ENCODE measurements at regions not wholly inside any gene's neighbourhood (a gene's known extent, or its start where the extent isn't known, plus 50 kb on each side); places are given as distances from the start of the nearest gene placed in this dataset.
"Not testable (repeated sequence)": the region's sequence is repeated elsewhere in the genome, so short reads cannot be mapped to it uniquely, and the experiment has no call there.

- not testable (repeated sequence) for DNase-seq (ENCODE audit: low read depth, low spot score)
These were observed 1218.8 kb downstream of the GATA3 start for GRCh38 chr10:9273126-9273833.

GRCh38 chr10:9274206-9274755 lies 1219.8 kb downstream of the GATA3 start:
- DNase-seq (ENCODE audit: low read depth, low spot score): no peak

DNA sequence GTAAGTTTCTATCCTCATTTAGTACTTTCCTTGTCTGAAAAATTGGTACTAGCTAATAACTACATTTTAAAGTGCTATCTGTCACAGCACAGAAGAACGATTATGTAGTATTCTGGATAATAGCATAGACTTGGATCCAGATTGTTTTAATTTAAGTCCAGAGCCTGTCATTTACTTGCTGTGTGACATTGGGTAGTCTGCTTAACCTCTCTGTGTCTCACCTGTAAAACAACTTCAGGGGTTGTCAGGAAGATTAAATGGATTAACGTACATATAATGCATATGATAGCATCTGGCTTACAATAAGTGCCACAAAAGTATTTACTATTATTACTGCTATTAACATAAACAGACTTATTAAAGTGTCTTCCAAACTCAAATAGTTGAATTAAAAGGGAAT lies 1221.4 kb downstream of the GATA3 start:
- DNase-seq (ENCODE audit: low read depth, low spot score): no peak

GRCh38 chr10:9285690-9286089 lies 1231.2 kb downstream of the GATA3 start:
- DNase-seq (ENCODE audit: low read depth, low spot score): no peak

DNA sequence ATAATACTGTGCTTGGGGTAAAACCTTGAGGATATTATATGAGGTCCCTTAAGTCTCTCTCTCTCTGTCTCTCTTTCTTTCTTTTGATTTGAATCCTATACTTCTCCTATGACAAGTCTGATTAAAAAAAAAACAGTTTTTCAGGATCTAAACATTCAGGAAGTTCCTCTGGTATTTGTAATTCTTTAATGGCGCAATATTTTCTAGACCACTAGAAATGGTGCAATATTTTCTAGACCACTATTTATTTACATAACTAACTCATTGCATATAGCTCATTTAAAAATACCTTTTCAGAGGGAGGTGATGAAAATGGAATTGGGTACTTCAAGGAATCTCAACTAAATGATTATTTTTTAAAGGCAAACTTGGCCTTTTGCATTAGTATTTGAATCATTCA lies 1235.3 kb downstream of the GATA3 start:
- no peak for DNase-seq (ENCODE audit: low read depth, low spot score)

GRCh38 chr10:9291081-9291480 lies 1236.6 kb downstream of the GATA3 start:
- no peak for DNase-seq (ENCODE audit: low read depth, low spot score)

DNA sequence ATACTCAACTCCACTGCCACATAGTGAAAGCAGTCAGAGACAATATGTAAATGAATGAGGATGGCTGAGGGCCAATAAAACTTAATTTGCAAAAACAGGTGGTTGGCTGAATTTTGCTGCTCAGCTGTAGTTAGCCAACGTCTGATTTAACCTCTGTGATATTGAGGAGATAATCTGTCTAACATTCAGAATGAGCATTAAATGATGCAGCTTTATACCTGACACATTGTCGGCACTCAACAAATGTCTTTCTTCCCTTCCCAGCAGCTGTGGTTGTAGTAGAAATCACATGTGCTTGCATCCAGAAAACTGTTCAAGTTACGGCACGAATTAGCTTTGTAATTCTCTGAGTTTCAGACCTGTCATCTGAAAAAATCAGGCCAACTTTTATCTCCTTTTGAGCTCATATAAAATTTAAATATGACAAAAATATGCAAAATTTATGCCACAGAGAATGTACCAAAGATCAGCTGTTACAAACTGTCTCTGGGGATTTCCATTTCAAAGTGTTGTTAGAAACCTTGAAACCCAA lies 1239.7 kb downstream of the GATA3 start:
- no peak for DNase-seq (ENCODE audit: low read depth, low spot score)

DNA sequence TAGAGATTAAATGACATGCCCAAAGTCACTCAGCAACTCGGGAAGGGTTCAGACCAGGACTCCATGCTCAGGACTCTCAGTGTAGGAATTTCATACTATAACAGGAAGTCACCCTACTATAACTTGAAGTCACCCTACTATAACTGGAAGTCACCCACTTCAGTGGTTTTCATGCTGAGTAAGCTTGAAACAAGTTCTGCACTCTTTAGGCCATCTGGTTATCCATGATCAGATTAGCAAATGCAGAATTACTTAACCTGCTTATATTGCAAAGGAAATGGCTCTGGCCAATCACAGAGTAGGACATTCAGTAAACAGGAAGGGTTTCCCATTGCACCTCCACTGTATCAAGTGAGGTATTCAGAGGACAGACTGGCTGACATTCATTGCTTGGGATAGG lies 1240.4 kb downstream of the GATA3 start:
- no peak for DNase-seq (ENCODE audit: low read depth, low spot score)

DNA sequence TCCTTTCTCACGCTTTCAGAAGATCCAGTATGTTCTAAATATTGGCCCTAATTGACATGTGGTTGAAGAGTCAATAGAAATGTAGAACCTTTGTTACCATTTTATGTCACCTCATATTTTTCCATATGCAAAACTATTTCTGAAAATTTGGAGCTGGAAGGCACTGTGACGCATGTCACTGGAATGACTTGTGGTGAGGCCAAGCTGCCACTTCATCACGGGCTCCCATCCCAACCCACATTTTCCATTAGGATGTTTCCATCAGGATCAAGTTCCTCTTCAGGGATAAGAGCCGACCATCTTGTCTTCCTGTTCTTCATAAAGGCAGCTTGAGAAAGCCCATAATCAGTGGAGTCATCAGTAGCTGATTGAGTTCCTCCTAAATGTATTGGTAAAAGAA lies 1241.7 kb downstream of the GATA3 start:
- DNase-seq (ENCODE audit: low read depth, low spot score): no peak

DNA sequence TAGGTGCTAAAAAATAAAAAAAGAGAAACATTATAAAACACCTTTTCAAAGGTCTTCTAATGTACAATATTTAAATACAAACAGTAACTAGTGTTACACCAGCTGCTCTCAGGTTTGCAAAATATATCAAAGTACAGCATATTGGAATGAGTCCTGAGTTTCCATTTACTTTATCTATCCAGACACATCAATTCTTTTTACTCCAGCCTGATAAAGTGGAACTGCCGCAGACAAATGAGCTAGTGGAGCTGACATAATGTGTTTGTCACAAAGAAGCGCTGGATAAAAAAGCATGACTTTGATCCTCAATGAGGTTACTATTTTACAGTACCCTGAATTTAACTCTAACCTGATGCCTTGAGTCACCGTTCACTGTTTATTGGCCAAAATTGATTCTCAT lies 1243.1 kb downstream of the GATA3 start:
- no peak for DNase-seq (ENCODE audit: low read depth, low spot score)

GRCh38 chr10:9299966-9300365 lies 1245.5 kb downstream of the GATA3 start:
- DNase-seq (ENCODE audit: low read depth, low spot score): no peak

DNA sequence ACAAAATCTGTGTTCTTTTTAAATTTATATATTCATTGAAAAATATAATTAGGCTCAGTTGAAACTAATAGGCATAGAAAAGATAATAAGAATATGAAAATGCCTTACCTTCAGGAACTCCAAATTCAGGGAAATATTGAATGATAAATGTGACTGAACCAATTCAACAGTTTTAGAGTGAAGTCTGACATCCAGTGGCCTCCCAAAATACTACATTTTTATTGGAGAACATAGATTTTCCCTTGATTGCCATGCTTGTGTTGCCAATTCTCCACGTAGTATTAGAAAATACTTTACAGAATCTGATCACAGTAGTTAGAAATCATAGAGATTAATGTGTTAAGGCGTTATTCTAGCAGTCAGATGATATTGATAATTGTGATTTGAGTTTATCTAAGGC lies 1246.7 kb downstream of the GATA3 start:
- DNase-seq (ENCODE audit: low read depth, low spot score): no peak

DNA sequence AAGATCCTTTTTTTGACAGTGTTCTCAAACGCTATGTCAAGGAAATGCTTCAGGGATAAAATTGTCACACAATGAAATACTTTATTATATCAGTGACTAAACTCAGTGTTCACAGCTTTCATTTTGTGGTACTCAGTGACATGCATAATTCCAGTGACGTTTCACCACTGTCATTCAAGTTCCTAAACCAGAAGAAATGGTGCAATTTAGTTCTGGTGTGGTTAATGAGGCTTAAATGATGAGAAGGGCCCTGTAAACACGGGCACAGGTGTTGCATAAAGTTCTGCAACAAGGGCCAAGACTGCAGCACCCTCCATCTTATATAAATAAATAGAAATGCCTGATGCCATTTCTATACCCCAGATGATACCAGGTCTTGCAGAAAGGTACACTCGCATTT lies 1247.1 kb downstream of the GATA3 start:
- no peak for DNase-seq (ENCODE audit: low read depth, low spot score)

- no peak for DNase-seq (ENCODE audit: low read depth, low spot score)
These were observed 1247.8 kb downstream of the GATA3 start for GRCh38 chr10:9302140-9302746.

- no peak for DNase-seq (ENCODE audit: low read depth, low spot score)
These were observed 1250.6 kb downstream of the GATA3 start for GRCh38 chr10:9305018-9305655.

GRCh38 chr10:9311702-9312499 lies 1257.4 kb downstream of the GATA3 start:
- DNase-seq (ENCODE audit: low read depth, low spot score): no peak

GRCh38 chr10:9315292-9315691 lies 1260.8 kb downstream of the GATA3 start:
- DNase-seq (ENCODE audit: low read depth, low spot score): no peak

- DNase-seq (ENCODE audit: low read depth, low spot score): no peak
These were observed 1277.1 kb downstream of the GATA3 start for GRCh38 chr10:9331583-9332008.

DNA sequence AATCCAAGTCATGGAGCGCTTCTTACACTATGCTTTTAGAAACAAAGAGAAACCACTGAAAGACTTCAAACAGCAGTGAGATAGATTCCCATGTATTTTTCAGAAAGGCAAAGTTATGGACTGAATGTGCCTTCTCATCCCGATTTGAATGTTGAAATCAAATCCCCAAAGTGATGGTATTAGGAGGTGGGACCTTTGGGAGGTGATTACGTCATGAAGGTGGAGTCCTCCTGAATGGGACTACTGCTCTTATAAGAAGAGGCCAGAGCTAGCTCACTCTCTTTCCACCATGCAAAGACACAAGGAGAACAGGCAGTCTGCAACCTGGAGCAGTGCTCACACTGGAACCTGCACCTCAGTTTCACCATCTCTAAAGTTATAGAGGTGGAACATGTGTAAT lies 1279.8 kb downstream of the GATA3 start:
- DNase-seq (ENCODE audit: low read depth, low spot score): no peak

DNA sequence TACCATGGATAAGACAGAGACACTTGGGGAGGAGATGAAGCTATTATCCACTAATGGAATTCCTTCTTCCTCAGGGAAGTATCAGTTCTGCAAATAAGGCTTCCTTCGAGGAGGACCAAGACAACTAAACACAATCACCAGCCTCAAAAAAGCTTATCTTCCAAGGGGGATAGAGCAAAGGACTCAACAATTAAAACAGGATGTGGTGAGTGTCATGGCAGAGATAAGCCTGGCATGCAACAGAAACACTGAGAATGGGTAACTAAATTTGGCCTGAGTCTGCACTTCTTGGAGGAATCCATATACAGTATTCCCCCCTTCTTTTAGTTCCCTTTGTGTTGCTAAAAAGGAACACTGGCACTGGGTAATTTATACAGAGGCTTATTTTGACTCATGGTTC lies 1285.2 kb downstream of the GATA3 start:
- DNase-seq (ENCODE audit: low read depth, low spot score): no peak

DNA sequence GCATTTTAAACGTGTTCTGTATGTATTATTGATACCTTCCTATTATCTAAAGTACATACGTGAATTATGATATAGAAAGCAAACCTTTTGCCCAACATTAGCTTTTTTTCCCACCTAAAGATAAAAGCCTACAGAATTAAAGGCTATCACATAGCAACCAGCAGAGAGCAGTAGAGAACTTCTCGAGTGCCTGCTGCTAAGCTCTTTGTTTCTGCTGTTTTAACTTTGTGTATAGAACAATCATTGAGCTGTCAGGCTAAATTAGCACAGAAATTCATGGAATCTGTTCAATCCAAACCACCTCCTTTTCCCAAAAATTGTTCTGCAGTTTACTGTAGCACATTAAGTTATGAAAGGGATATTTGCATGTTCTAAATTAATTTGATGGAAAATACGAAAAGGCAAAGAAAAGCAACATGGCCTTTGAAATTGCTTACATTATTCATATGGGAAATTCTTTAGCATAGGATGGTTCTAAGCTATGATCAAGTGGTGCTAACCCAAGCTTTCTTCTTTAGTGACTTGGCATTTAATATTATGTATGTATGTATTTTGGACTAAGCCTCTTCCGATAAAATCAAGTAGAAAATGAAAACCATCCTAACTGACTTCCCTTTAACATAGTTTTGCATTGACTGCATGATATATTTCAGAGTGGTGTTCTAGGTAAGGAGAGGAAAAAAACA lies 1288.5 kb downstream of the GATA3 start:
- no peak for DNase-seq (ENCODE audit: low read depth, low spot score)

Measured in iPS DF 19.7 (cell line).